ENCODE measurements at regions not wholly inside any gene's neighbourhood (a gene's known extent, or its start where the extent isn't known, plus 50 kb on each side); places are given as distances from the start of the nearest gene placed in this dataset.

- TF ChIP-seq, protein P1, sequence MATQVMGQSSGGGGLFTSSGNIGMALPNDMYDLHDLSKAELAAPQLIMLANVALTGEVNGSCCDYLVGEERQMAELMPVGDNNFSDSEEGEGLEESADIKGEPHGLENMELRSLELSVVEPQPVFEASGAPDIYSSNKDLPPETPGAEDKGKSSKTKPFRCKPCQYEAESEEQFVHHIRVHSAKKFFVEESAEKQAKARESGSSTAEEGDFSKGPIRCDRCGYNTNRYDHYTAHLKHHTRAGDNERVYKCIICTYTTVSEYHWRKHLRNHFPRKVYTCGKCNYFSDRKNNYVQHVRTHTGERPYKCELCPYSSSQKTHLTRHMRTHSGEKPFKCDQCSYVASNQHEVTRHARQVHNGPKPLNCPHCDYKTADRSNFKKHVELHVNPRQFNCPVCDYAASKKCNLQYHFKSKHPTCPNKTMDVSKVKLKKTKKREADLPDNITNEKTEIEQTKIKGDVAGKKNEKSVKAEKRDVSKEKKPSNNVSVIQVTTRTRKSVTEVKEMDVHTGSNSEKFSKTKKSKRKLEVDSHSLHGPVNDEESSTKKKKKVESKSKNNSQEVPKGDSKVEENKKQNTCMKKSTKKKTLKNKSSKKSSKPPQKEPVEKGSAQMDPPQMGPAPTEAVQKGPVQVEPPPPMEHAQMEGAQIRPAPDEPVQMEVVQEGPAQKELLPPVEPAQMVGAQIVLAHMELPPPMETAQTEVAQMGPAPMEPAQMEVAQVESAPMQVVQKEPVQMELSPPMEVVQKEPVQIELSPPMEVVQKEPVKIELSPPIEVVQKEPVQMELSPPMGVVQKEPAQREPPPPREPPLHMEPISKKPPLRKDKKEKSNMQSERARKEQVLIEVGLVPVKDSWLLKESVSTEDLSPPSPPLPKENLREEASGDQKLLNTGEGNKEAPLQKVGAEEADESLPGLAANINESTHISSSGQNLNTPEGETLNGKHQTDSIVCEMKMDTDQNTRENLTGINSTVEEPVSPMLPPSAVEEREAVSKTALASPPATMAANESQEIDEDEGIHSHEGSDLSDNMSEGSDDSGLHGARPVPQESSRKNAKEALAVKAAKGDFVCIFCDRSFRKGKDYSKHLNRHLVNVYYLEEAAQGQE (IDR thresholded peaks at IDR 0.05; ENCODE audit: low read depth, low read length), result no peak
- peak; percentile 62; the same call in 1 of the 2 replicates for TF ChIP-seq MXI1 (IDR thresholded peaks at IDR 0.05; ENCODE audit: low read depth, low read length)
- TF ChIP-seq USF2 (IDR thresholded peaks at IDR 0.05; ENCODE audit: borderline replicate concordance, low read depth, low read length), result no peak
- no peak for TF ChIP-seq TAF1 (IDR thresholded peaks at IDR 0.05; ENCODE audit: borderline replicate concordance, low read depth, low read length)
- TF ChIP-seq TEAD4 (IDR thresholded peaks at IDR 0.05; ENCODE audit: borderline replicate concordance, insufficient read depth), result no peak
- TF ChIP-seq SIN3A (IDR thresholded peaks at IDR 0.05; ENCODE audit: borderline replicate concordance, low read depth, low read length), result no peak
- no peak for TF ChIP-seq CHD2 (IDR thresholded peaks at IDR 0.05; ENCODE audit: low read length, partially characterized antibody)
Measured at GRCh38 chr5:124461941-124462340, 284.5 kb downstream of the ZNF608 start (continued).

DNA sequence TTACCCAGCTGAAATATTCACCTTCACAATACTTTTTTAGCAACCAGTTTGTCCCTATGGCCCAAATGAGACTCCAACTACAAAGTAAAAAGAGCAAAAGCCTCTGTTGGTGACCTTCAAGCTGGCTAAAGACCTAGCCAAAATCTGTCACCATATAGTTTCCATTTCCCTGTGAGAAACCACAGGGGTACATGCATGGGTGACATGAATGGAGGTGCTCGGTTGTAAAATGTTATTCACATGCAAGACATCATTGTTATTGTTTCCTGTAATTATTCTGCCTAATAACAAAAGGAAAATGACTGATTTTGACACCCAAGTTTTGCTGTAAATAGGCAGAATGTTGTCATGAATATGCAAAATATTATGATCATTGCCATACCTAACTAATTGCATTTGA, 285.3 kb downstream of the ZNF608 start:
- H3K4me3 ChIP-seq (ENCODE audit: low read depth in 2 of 2, low read length in 1 of 2), result no peak overlapping the region
- H2AFZ ChIP-seq (ENCODE audit: low read depth), result no peak overlapping the region
- no peaks in the 10 kb centered on the region for H3K9me3 ChIP-seq
- ChIA-PET POLR2A (interaction anchor here (0.7 to 1.3 kb wide), 3 partner anchors 14 to 199 kb away, joined by 3 read pairs; no protein-coding TSS in a partner anchor), CTCF (interaction anchor here (1.2 to 1.3 kb wide), 3 partner anchors 8 to 790 kb away, joined by 3 to 4 read pairs (median 3); no protein-coding TSS in a partner anchor)
- no peaks in the 10 kb centered on the region for H3K9me2 ChIP-seq
- peaks cover 0 to 21% of the 10 kb centered on the region in 2 experiments; a peak in 2 of 4 replicates for H3K4me1 ChIP-seq (ENCODE audit: control insufficient read depth in 1 of 2, insufficient read depth in 2 of 2, low read depth in 1 of 2, low read length in 1 of 2)
- no peaks in the 10 kb centered on the region for H3K27me3 ChIP-seq (ENCODE audit: insufficient read depth)
- H3F3A ChIP-seq (replicated peaks; ENCODE audit: insufficient read depth), result no peaks in the 10 kb centered on the region
- H3K27ac ChIP-seq (ENCODE audit: low read depth in 2 of 2, low read length in 1 of 2), result peak overlapping the region in 1 of 2 experiments; percentile 94; a peak in 2 of 4 replicates
- no peak for DNase-seq
- no peaks in the 10 kb centered on the region for H3K36me3 ChIP-seq (replicated peaks in 1 of 2; ENCODE audit: control insufficient read depth in 1 of 2, insufficient read depth in 2 of 2, low read length in 1 of 2)
- no peak overlapping the region for H3K9ac ChIP-seq
- TF ChIP-seq MAX (IDR thresholded peaks at IDR 0.05; ENCODE audit: low read depth), result no peak
- TF ChIP-seq NRF1 (IDR thresholded peaks at IDR 0.05; ENCODE audit: low read depth, low read length), result no peak
- no peak for TF ChIP-seq GABPA (IDR thresholded peaks at IDR 0.05; ENCODE audit: low read depth)
- TF ChIP-seq GATA2 (CRISPR knock-in tag; IDR thresholded peaks at IDR 0.05), result no peak
- no peak for TF ChIP-seq FOXJ3 (CRISPR knock-in tag; IDR thresholded peaks at IDR 0.05)
- TF ChIP-seq, protein P2, sequence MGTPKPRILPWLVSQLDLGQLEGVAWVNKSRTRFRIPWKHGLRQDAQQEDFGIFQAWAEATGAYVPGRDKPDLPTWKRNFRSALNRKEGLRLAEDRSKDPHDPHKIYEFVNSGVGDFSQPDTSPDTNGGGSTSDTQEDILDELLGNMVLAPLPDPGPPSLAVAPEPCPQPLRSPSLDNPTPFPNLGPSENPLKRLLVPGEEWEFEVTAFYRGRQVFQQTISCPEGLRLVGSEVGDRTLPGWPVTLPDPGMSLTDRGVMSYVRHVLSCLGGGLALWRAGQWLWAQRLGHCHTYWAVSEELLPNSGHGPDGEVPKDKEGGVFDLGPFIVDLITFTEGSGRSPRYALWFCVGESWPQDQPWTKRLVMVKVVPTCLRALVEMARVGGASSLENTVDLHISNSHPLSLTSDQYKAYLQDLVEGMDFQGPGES (IDR thresholded peaks at IDR 0.05; ENCODE audit: low read depth, low read length), result no peak
- TF ChIP-seq PBX3 (IDR thresholded peaks at IDR 0.05), result no peak
- no peak for TF ChIP-seq RFX5 (IDR thresholded peaks at IDR 0.05; ENCODE audit: low read length)
- TF ChIP-seq ELF1 (IDR thresholded peaks at IDR 0.05), result no peak
- TF ChIP-seq TCF12 (IDR thresholded peaks at IDR 0.05), result no peak
- TF ChIP-seq RAD21 (IDR thresholded peaks at IDR 0.05; ENCODE audit: low read length), result no peak
- TF ChIP-seq FOXM1 (IDR thresholded peaks at IDR 0.05; ENCODE audit: low read depth), result no peak
- TF ChIP-seq, protein P3, sequence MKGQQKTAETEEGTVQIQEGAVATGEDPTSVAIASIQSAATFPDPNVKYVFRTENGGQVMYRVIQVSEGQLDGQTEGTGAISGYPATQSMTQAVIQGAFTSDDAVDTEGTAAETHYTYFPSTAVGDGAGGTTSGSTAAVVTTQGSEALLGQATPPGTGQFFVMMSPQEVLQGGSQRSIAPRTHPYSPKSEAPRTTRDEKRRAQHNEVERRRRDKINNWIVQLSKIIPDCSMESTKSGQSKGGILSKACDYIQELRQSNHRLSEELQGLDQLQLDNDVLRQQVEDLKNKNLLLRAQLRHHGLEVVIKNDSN (IDR thresholded peaks at IDR 0.05; ENCODE audit: borderline replicate concordance, low read depth), result no peak
- TF ChIP-seq POLR2AphosphoS5 (IDR thresholded peaks at IDR 0.05; ENCODE audit: low read depth, low read length), result no peak
- TF ChIP-seq YY1 (IDR thresholded peaks at IDR 0.05; ENCODE audit: low read depth), result no peak
- TF ChIP-seq CHD2 (IDR thresholded peaks at IDR 0.05; ENCODE audit: low read length, partially characterized antibody), result no peak
- TF ChIP-seq SIN3A (IDR thresholded peaks at IDR 0.05; ENCODE audit: borderline replicate concordance, low read depth, low read length), result no peak
- no peaks in the 10 kb centered on the region for H4K20me1 ChIP-seq (ENCODE audit: insufficient read depth)
- H3K79me2 ChIP-seq (ENCODE audit: insufficient read depth), result no peaks in the 10 kb centered on the region
- H3K4me2 ChIP-seq, result no peak overlapping the region
- 55% methylated on average over 1 of the region's 1 CpG for WGBS (ENCODE audit: low lambda C conversion rate)

Measured in SK-N-SH (cell line).